Hepatocyte (in vitro differentiated cells): ENCODE measurements at regions not wholly inside any gene's neighbourhood (a gene's known extent, or its start where the extent isn't known, plus 50 kb on each side); places are given as distances from the start of the nearest gene placed in this dataset.

Experiments used
- DNase-seq: peaks from one replicate; pipeline ENCODE4 v3.0.0-alpha.2; 2016; ENCODE audit warnings: low spot score
- H2AFZ ChIP-seq: fragments of 200-600 bp; sonication (generic); 2 replicates; pipeline ENCODE4 v1.6.0; 2016; ENCODE audit warnings: antibody characterized with exemption, mild to moderate bottlenecking
- H3K27ac ChIP-seq: fragments of 200-600 bp; sonication (generic); 2 replicates; pipeline ENCODE4 v1.5.1; 2016; ENCODE audit warnings: mild to moderate bottlenecking
- H3K27me3 ChIP-seq: fragments of 200-600 bp; sonication (generic); 2 replicates; pipeline ENCODE4 v1.6.1; 2016
- H3K36me3 ChIP-seq: fragments of 200-600 bp; sonication (generic); replicated peaks from 2 replicates; pipeline ENCODE4 v1.5.1; 2016; ENCODE audit warnings: low read depth; ENCODE audit not compliant: insufficient read depth
- H3K4me1 ChIP-seq: fragments of 200-600 bp; sonication (generic); 2 replicates; pipeline ENCODE4 v1.5.1; 2016; ENCODE audit warnings: mild to moderate bottlenecking, moderate library complexity; ENCODE audit not compliant: insufficient read depth
- H3K4me2 ChIP-seq: fragments of 200-600 bp; sonication (generic); 2 replicates; pipeline ENCODE4 v1.6.0; 2016
- H3K4me3 ChIP-seq: fragments of 200-600 bp; sonication (generic); 2 replicates; pipeline ENCODE4 v1.5.1; 2016; ENCODE audit warnings: mild to moderate bottlenecking
- H3K79me2 ChIP-seq: fragments of 200-600 bp; sonication (generic); 2 replicates; pipeline ENCODE4 v1.6.0; 2017; ENCODE audit warnings: mild to moderate bottlenecking
- H3K9me2 ChIP-seq: fragments of 200-600 bp; sonication (generic); replicated peaks from 2 replicates; pipeline ENCODE4 v1.6.0; 2017; ENCODE audit warnings: mild to moderate bottlenecking; ENCODE audit not compliant: insufficient read depth
- H3K9me3 ChIP-seq: fragments of 200-600 bp; sonication (generic); 2 replicates; pipeline ENCODE4 v1.5.1; 2016; ENCODE audit warnings: low read depth, mild to moderate bottlenecking
- H4K20me1 ChIP-seq: fragments of 200-600 bp; sonication (generic); 2 replicates; pipeline ENCODE4 v1.6.0; 2016; ENCODE audit warnings: mild to moderate bottlenecking; ENCODE audit not compliant: insufficient read depth, poor library complexity, severe bottlenecking
- CTCF ChIP-seq: fragments of 200-600 bp; sonication (generic); IDR thresholded peaks from 2 replicates; pipeline ENCODE4 v1.5.1; 2016; ENCODE audit warnings: antibody characterized with exemption, mild to moderate bottlenecking; ENCODE audit not compliant: poor library complexity
- EZH2 ChIP-seq: fragments of 200-600 bp; sonication (generic); IDR thresholded peaks from 2 replicates; pipeline ENCODE4 v1.6.1; 2016; ENCODE audit warnings: antibody characterized with exemption, mild to moderate bottlenecking, borderline replicate concordance
- EZH2phosphoT487 ChIP-seq: fragments of 200-600 bp; sonication (generic); IDR thresholded peaks from one replicate; pipeline ENCODE4 v1.6.1; 2018; ENCODE audit warnings: antibody characterized with exemption, mild to moderate bottlenecking, low read depth, moderate library complexity; ENCODE audit not compliant: unreplicated experiment, severe bottlenecking
- WGBS: methylation state at CpG from one replicate; pipeline ENCODE4 v1.1.6; 2016; ENCODE audit warnings: low lambda C conversion rate; ENCODE audit errors: missing lambda C conversion rate; 5-methylcytosine and 5-hydroxymethylcytosine counted together

GRCh38 chr11:116234989-116235568 is 537.7 kb downstream of the BUD13 start:
- Histone ChIP-seq H3K27ac (no peak overlapping the region), H3K27me3 (peaks cover 6% of the 10 kb centered on the region), H3K9me3 (no peaks in the 10 kb centered on the region), H3K79me2 (no peaks in the 10 kb centered on the region), H4K20me1 (no peaks in the 10 kb centered on the region), H3K4me2 (no peak overlapping the region), H3K36me3 (no peaks in the 10 kb centered on the region), H3K4me3 (no peak overlapping the region), H3K9me2 (no peaks in the 10 kb centered on the region), H3K4me1 (no peaks in the 10 kb centered on the region), H2AFZ (no peak overlapping the region)
- TF ChIP-seq CTCF = no peak
- TF ChIP-seq EZH2phosphoT487 = no peak
- TF ChIP-seq EZH2 = no peak
- no peak for DNase-seq
- WGBS = 71% methylated on average over 6 of the region's 6 CpGs

- H3K9me2 ChIP-seq = no peaks in the 10 kb centered on the region
- no peaks in the 10 kb centered on the region for H3K36me3 ChIP-seq
- H3K4me2 ChIP-seq = no peak overlapping the region
- no peaks in the 10 kb centered on the region for H4K20me1 ChIP-seq
- H3K27me3 ChIP-seq = peaks cover 6% of the 10 kb centered on the region
- H2AFZ ChIP-seq = no peak overlapping the region
- no peaks in the 10 kb centered on the region for H3K4me1 ChIP-seq
- no peaks in the 10 kb centered on the region for H3K79me2 ChIP-seq
- H3K4me3 ChIP-seq = no peak overlapping the region
- 80% methylated on average over 5 of the region's 5 CpGs for WGBS
- no peak overlapping the region for H3K27ac ChIP-seq
- H3K9me3 ChIP-seq = no peaks in the 10 kb centered on the region
- no peak for DNase-seq
- TF ChIP-seq EZH2phosphoT487 (no peak), CTCF (no peak), EZH2 (no peak)
These were observed 539.2 kb downstream of the BUD13 start for GRCh38 chr11:116233561-116233960.

GRCh38 chr11:116232364-116232828 is 540.4 kb downstream of the BUD13 start:
- H4K20me1 ChIP-seq = no peaks in the 10 kb centered on the region
- 37% methylated on average over 8 of the region's 8 CpGs for WGBS
- H3K9me2 ChIP-seq = no peaks in the 10 kb centered on the region
- H3K4me3 ChIP-seq = no peak overlapping the region
- no peak overlapping the region for H3K27ac ChIP-seq
- no peaks in the 10 kb centered on the region for H3K4me1 ChIP-seq
- H3K9me3 ChIP-seq = no peaks in the 10 kb centered on the region
- H3K79me2 ChIP-seq = no peaks in the 10 kb centered on the region
- no peak overlapping the region for H3K4me2 ChIP-seq
- peaks cover 6% of the 10 kb centered on the region for H3K27me3 ChIP-seq
- TF ChIP-seq EZH2phosphoT487 = peak; percentile 71
- TF ChIP-seq EZH2 = no peak
- H2AFZ ChIP-seq = no peak overlapping the region
- H3K36me3 ChIP-seq = no peaks in the 10 kb centered on the region
- DNase-seq = peak; percentile 54

- no peak overlapping the region for H3K4me3 ChIP-seq
- H3K4me1 ChIP-seq = no peaks in the 10 kb centered on the region
- DNase-seq = no peak
- no peak overlapping the region for H3K4me2 ChIP-seq
- H3K9me2 ChIP-seq = no peaks in the 10 kb centered on the region
- TF ChIP-seq EZH2phosphoT487 (no peak), EZH2 (no peak), CTCF (no peak)
- no peaks in the 10 kb centered on the region for H3K36me3 ChIP-seq
- H3K27ac ChIP-seq = no peak overlapping the region
- H3K27me3 ChIP-seq = peaks cover 6% of the 10 kb centered on the region
- H4K20me1 ChIP-seq = no peaks in the 10 kb centered on the region
- H2AFZ ChIP-seq = no peak overlapping the region
- no peaks in the 10 kb centered on the region for H3K9me3 ChIP-seq
- no peaks in the 10 kb centered on the region for H3K79me2 ChIP-seq
- WGBS = 75% methylated on average over 7 of the region's 7 CpGs
These were observed 541.2 kb downstream of the BUD13 start for GRCh38 chr11:116231543-116231942.
